C4-2B (cell line): ENCODE measurements at regions not wholly inside any gene's neighbourhood (a gene's known extent, or its start where the extent isn't known, plus 50 kb on each side); places are given as distances from the start of the nearest gene placed in this dataset.

Experiments used
- CTCF ChIP-seq: fragments of 450-650 bp; conservative IDR thresholded peaks from 2 replicates; pipeline ENCODE4 v1.5.1; 2017; ENCODE audit warnings: mild to moderate bottlenecking
- ZFX ChIP-seq: fragments of 450-650 bp; IDR thresholded peaks from 2 replicates; pipeline ENCODE4 v1.6.1; 2017

- TF ChIP-seq CTCF (no peak), ZFX (no peak)
Measured at GRCh38 chr3:103966749-103967148, 1400.0 kb upstream of the ALCAM start.
